SK-N-SH treated with all-trans-retinoic acid at 6 μM for 48 hours (cell line): ENCODE measurements at regions not wholly inside any gene's neighbourhood (a gene's known extent, or its start where the extent isn't known, plus 50 kb on each side); places are given as distances from the start of the nearest gene placed in this dataset.

Experiments used
- CSDC2 ChIP-seq: fragments of 250-450 bp; sonication (Bioruptor Pico); IDR thresholded peaks from 2 replicates; pipeline ENCODE4 v1.5.0; 2020; ENCODE audit warnings: mild to moderate bottlenecking, moderate library complexity
- CSRNP3 ChIP-seq: fragments of 250-450 bp; sonication (Bioruptor Pico); IDR thresholded peaks from 2 replicates; pipeline ENCODE4 v1.5.1; 2021; ENCODE audit warnings: mild to moderate bottlenecking, moderate library complexity
- ESRRG ChIP-seq: fragments of 250-450 bp; sonication (Bioruptor Pico); IDR thresholded peaks from 2 replicates; pipeline ENCODE4 v1.6.1; 2021; ENCODE audit warnings: mild to moderate bottlenecking
- PATZ1 ChIP-seq: fragments of 250-450 bp; sonication (Bioruptor Pico); IDR thresholded peaks from 2 replicates; pipeline ENCODE4 v1.8.0; 2020; ENCODE audit warnings: mild to moderate bottlenecking, moderate library complexity, borderline replicate concordance
- RARB ChIP-seq: fragments of 250-450 bp; sonication (Bioruptor Pico); IDR thresholded peaks from 2 replicates; pipeline ENCODE4 v1.8.0; 2021; ENCODE audit warnings: mild to moderate bottlenecking, moderate library complexity
- ZC3H10 ChIP-seq: fragments of 250-450 bp; sonication (Bioruptor Pico); IDR thresholded peaks from 2 replicates; pipeline ENCODE4 v1.5.1; 2021; ENCODE audit warnings: mild to moderate bottlenecking, moderate library complexity
- ZFP3 ChIP-seq: fragments of 250-450 bp; sonication (Bioruptor Pico); IDR thresholded peaks from 2 replicates; pipeline ENCODE4 v1.5.0; 2020; ENCODE audit warnings: mild to moderate bottlenecking, moderate library complexity
- TF ChIP-seq, protein P1 (sequence below): fragments of 250-450 bp; sonication (Bioruptor Pico); IDR thresholded peaks from 2 replicates; pipeline ENCODE4 v1.5.0; 2020; ENCODE audit warnings: mild to moderate bottlenecking, moderate library complexity
- TF ChIP-seq, protein P2 (sequence below): fragments of 250-450 bp; sonication (Bioruptor Pico); IDR thresholded peaks from 2 replicates; pipeline ENCODE4 v1.8.0; 2021; ENCODE audit warnings: low read depth, mild to moderate bottlenecking, moderate library complexity, borderline replicate concordance

DNA sequence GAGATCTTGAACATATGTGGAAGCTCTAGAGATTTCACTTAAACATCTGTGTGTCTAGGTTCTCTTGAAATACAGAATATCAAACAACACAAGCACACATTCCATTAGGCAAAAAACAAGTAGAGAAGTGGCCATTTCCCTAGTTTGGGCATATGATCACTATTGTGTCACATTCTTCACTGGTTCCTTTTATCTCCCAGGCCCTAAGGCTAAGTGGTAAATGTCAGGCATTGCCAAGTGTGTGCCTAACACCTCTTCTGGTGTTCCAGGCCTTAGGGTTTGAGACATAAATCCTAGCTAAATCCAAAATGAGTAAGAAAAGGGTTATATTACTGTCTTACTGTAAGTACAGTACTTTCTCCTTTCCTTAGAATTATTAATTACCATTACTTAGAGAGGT is 880.1 kb downstream of the PDCD6IP start:
- TF ChIP-seq, protein P1, sequence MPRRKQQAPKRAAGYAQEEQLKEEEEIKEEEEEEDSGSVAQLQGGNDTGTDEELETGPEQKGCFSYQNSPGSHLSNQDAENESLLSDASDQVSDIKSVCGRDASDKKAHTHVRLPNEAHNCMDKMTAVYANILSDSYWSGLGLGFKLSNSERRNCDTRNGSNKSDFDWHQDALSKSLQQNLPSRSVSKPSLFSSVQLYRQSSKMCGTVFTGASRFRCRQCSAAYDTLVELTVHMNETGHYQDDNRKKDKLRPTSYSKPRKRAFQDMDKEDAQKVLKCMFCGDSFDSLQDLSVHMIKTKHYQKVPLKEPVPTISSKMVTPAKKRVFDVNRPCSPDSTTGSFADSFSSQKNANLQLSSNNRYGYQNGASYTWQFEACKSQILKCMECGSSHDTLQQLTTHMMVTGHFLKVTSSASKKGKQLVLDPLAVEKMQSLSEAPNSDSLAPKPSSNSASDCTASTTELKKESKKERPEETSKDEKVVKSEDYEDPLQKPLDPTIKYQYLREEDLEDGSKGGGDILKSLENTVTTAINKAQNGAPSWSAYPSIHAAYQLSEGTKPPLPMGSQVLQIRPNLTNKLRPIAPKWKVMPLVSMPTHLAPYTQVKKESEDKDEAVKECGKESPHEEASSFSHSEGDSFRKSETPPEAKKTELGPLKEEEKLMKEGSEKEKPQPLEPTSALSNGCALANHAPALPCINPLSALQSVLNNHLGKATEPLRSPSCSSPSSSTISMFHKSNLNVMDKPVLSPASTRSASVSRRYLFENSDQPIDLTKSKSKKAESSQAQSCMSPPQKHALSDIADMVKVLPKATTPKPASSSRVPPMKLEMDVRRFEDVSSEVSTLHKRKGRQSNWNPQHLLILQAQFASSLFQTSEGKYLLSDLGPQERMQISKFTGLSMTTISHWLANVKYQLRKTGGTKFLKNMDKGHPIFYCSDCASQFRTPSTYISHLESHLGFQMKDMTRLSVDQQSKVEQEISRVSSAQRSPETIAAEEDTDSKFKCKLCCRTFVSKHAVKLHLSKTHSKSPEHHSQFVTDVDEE (CRISPR knock-in tag) = no peak
- TF ChIP-seq, protein P2, sequence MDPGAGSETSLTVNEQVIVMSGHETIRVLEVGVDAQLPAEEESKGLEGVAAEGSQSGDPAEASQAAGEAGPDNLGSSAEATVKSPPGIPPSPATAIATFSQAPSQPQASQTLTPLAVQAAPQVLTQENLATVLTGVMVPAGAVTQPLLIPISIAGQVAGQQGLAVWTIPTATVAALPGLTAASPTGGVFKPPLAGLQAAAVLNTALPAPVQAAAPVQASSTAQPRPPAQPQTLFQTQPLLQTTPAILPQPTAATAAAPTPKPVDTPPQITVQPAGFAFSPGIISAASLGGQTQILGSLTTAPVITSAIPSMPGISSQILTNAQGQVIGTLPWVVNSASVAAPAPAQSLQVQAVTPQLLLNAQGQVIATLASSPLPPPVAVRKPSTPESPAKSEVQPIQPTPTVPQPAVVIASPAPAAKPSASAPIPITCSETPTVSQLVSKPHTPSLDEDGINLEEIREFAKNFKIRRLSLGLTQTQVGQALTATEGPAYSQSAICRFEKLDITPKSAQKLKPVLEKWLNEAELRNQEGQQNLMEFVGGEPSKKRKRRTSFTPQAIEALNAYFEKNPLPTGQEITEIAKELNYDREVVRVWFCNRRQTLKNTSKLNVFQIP (CRISPR knock-in tag) = no peak
- TF ChIP-seq CSRNP3 (CRISPR knock-in tag) = no peak
- TF ChIP-seq RARB (CRISPR knock-in tag) = no peak
- no peak for TF ChIP-seq CSDC2 (CRISPR knock-in tag)
- no peak for TF ChIP-seq ZC3H10 (CRISPR knock-in tag)
- TF ChIP-seq ZFP3 (CRISPR knock-in tag) = no peak
- no peak for TF ChIP-seq ESRRG (CRISPR knock-in tag)
- no peak for TF ChIP-seq PATZ1
